ENCODE measurements at regions not wholly inside any gene's neighbourhood (a gene's known extent, or its start where the extent isn't known, plus 50 kb on each side); places are given as distances from the start of the nearest gene placed in this dataset.

DNA sequence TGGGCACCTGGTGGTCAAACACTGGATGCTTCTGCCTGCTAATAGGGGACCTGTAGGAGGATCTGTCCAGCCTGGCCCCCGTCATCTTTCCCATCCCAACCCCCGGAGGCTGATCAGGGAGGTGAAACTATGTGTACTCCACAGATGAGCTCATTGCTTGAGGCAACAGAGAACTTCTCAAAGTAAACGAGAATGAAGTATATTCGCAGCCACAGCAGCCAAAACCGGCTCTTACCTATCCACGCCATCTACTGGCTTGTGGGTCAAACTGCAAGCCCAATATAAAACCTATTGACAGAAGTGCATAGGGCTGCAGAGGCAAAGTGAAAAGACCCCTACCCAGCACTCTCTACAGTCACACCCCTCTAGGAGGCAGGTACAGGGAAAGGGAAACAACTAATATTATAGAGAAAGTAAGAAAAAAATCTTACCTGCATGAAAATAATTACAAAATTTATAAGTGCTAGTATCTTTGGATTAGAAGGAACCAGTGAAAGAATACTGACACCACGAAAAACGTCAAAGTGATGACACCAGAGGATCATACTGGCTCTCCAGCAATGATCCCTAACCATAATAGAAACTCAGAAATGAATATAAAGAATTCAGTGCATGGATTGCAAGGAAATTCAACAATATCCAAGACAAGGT is 973.5 kb downstream of the ANKRD7 start:
- peaks cover 16% of the 10 kb centered on the region for H3K4me1 ChIP-seq (ENCODE audit: insufficient read depth)
- H4K20me1 ChIP-seq (replicated peaks; ENCODE audit: insufficient read depth): no peaks in the 10 kb centered on the region
- H2AFZ ChIP-seq: peak overlapping the region; percentile 19; the same call in 1 of the 2 replicates
- Mint-ChIP-seq H3K27ac (no peak overlapping the region), H3K4me1 (peaks cover 10% of the 10 kb centered on the region), H3K9me3 (no peaks in the 10 kb centered on the region; the same call in 2 of the 3 replicates), H3K36me3 (ENCODE audit: low read depth) (no peaks in the 10 kb centered on the region), H3K27me3 (ENCODE audit: insufficient read depth, low read depth, poor library complexity) (peaks cover 3% of the 10 kb centered on the region), H3K4me3 (no peak overlapping the region)
- no peak overlapping the region for H3K27ac ChIP-seq (ENCODE audit: low read depth)
- no peaks in the 10 kb centered on the region for H3K27me3 ChIP-seq (ENCODE audit: insufficient read depth)
- no peaks in the 10 kb centered on the region for H3K9me2 ChIP-seq (ENCODE audit: insufficient read depth)
- peak; percentile 93 for ATAC-seq
- no peak overlapping the region for H3K4me3 ChIP-seq
- TF ChIP-seq, protein P1, sequence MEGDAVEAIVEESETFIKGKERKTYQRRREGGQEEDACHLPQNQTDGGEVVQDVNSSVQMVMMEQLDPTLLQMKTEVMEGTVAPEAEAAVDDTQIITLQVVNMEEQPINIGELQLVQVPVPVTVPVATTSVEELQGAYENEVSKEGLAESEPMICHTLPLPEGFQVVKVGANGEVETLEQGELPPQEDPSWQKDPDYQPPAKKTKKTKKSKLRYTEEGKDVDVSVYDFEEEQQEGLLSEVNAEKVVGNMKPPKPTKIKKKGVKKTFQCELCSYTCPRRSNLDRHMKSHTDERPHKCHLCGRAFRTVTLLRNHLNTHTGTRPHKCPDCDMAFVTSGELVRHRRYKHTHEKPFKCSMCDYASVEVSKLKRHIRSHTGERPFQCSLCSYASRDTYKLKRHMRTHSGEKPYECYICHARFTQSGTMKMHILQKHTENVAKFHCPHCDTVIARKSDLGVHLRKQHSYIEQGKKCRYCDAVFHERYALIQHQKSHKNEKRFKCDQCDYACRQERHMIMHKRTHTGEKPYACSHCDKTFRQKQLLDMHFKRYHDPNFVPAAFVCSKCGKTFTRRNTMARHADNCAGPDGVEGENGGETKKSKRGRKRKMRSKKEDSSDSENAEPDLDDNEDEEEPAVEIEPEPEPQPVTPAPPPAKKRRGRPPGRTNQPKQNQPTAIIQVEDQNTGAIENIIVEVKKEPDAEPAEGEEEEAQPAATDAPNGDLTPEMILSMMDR (conservative IDR thresholded peaks at IDR 0.05; ENCODE audit: low read depth in 2 of 2): peak; percentile 85 to 90
- TF ChIP-seq ZNF331 (CRISPR knock-in tag; IDR thresholded peaks at IDR 0.05; ENCODE audit: low read depth): no peak
- no peak for TF ChIP-seq POLR2AphosphoS5 (IDR thresholded peaks at IDR 0.05; ENCODE audit: low read depth)
- no peak for TF ChIP-seq JUNB (IDR thresholded peaks at IDR 0.05; ENCODE audit: unreplicated experiment)
- no peak overlapping the region for H3K4me2 ChIP-seq
- DNase-seq (ENCODE audit: low spot score): peak; percentile 88
- H3K79me2 ChIP-seq (replicated peaks; ENCODE audit: insufficient read depth): no peaks in the 10 kb centered on the region
- no peaks in the 10 kb centered on the region for H3F3A ChIP-seq (replicated peaks; ENCODE audit: low read depth)
- no peaks in the 10 kb centered on the region for H3K36me3 ChIP-seq (ENCODE audit: insufficient read depth)

DNA sequence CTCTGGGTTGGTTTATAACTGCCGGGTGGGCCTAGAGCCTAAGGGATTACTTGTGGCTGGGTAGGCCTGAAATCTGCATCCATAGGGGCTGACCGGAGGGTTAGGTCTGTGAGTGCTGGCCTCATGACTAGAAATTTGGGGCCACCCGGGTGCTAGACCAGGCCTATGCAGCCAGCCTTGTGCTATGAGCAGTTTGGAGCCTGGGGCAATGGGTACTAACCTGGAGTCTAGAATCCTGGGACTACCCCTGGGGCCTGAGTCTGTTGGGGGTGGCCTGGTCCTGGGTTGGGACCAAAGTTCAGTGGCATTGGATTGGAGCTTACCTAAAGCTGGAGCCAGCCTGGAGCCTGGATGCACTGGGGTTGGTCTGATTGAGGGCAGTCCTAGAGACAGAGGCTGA is 995.2 kb downstream of the ANKRD7 start:
- Mint-ChIP-seq H3K27me3 (ENCODE audit: insufficient read depth, low read depth, poor library complexity) (no peaks in the 10 kb centered on the region), H3K4me1 (no peaks in the 10 kb centered on the region), H3K27ac (no peak overlapping the region), H3K4me3 (no peak overlapping the region), H3K9me3 (peaks cover 3% of the 10 kb centered on the region; the same call in 1 of the 3 replicates), H3K36me3 (ENCODE audit: low read depth) (no peaks in the 10 kb centered on the region)
- ATAC-seq: no peak
- no peaks in the 10 kb centered on the region for H3K27me3 ChIP-seq (ENCODE audit: insufficient read depth)
- H4K20me1 ChIP-seq (replicated peaks; ENCODE audit: insufficient read depth): no peaks in the 10 kb centered on the region
- no peaks in the 10 kb centered on the region for H3F3A ChIP-seq (replicated peaks; ENCODE audit: low read depth)
- H3K4me1 ChIP-seq (ENCODE audit: insufficient read depth): no peaks in the 10 kb centered on the region
- H3K9me2 ChIP-seq (ENCODE audit: insufficient read depth): 0 out of 2 replicates have a peak, but pooled peaks cover 9% of the 10 kb centered on the region
- no peak overlapping the region for H2AFZ ChIP-seq
- no peak overlapping the region for H3K27ac ChIP-seq (ENCODE audit: low read depth)
- DNase-seq (ENCODE audit: low spot score): no peak
- H3K4me2 ChIP-seq: no peak overlapping the region
- H3K36me3 ChIP-seq (ENCODE audit: insufficient read depth): no peaks in the 10 kb centered on the region
- H3K4me3 ChIP-seq: no peak overlapping the region
- no peaks in the 10 kb centered on the region for H3K79me2 ChIP-seq (replicated peaks; ENCODE audit: insufficient read depth)
- TF ChIP-seq ZNF331 (CRISPR knock-in tag; IDR thresholded peaks at IDR 0.05; ENCODE audit: low read depth) (no peak), NANOG (IDR thresholded peaks at IDR 0.05; ENCODE audit: borderline replicate concordance) (no peak), POLR2AphosphoS5 (IDR thresholded peaks at IDR 0.05; ENCODE audit: low read depth) (no peak), JUNB (IDR thresholded peaks at IDR 0.05; ENCODE audit: unreplicated experiment) (no peak), CREB1 (CRISPR knock-in tag; IDR thresholded peaks at IDR 0.05; ENCODE audit: low read depth) (no peak), ZNF114 (CRISPR knock-in tag; IDR thresholded peaks at IDR 0.05) (no peak), EZH2 (IDR thresholded peaks at IDR 0.05; ENCODE audit: low read depth, unreplicated experiment) (no peak)
- TF ChIP-seq, protein P2, sequence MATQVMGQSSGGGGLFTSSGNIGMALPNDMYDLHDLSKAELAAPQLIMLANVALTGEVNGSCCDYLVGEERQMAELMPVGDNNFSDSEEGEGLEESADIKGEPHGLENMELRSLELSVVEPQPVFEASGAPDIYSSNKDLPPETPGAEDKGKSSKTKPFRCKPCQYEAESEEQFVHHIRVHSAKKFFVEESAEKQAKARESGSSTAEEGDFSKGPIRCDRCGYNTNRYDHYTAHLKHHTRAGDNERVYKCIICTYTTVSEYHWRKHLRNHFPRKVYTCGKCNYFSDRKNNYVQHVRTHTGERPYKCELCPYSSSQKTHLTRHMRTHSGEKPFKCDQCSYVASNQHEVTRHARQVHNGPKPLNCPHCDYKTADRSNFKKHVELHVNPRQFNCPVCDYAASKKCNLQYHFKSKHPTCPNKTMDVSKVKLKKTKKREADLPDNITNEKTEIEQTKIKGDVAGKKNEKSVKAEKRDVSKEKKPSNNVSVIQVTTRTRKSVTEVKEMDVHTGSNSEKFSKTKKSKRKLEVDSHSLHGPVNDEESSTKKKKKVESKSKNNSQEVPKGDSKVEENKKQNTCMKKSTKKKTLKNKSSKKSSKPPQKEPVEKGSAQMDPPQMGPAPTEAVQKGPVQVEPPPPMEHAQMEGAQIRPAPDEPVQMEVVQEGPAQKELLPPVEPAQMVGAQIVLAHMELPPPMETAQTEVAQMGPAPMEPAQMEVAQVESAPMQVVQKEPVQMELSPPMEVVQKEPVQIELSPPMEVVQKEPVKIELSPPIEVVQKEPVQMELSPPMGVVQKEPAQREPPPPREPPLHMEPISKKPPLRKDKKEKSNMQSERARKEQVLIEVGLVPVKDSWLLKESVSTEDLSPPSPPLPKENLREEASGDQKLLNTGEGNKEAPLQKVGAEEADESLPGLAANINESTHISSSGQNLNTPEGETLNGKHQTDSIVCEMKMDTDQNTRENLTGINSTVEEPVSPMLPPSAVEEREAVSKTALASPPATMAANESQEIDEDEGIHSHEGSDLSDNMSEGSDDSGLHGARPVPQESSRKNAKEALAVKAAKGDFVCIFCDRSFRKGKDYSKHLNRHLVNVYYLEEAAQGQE (IDR thresholded peaks at IDR 0.05; ENCODE audit: unreplicated experiment): no peak
- TF ChIP-seq, protein P3, sequence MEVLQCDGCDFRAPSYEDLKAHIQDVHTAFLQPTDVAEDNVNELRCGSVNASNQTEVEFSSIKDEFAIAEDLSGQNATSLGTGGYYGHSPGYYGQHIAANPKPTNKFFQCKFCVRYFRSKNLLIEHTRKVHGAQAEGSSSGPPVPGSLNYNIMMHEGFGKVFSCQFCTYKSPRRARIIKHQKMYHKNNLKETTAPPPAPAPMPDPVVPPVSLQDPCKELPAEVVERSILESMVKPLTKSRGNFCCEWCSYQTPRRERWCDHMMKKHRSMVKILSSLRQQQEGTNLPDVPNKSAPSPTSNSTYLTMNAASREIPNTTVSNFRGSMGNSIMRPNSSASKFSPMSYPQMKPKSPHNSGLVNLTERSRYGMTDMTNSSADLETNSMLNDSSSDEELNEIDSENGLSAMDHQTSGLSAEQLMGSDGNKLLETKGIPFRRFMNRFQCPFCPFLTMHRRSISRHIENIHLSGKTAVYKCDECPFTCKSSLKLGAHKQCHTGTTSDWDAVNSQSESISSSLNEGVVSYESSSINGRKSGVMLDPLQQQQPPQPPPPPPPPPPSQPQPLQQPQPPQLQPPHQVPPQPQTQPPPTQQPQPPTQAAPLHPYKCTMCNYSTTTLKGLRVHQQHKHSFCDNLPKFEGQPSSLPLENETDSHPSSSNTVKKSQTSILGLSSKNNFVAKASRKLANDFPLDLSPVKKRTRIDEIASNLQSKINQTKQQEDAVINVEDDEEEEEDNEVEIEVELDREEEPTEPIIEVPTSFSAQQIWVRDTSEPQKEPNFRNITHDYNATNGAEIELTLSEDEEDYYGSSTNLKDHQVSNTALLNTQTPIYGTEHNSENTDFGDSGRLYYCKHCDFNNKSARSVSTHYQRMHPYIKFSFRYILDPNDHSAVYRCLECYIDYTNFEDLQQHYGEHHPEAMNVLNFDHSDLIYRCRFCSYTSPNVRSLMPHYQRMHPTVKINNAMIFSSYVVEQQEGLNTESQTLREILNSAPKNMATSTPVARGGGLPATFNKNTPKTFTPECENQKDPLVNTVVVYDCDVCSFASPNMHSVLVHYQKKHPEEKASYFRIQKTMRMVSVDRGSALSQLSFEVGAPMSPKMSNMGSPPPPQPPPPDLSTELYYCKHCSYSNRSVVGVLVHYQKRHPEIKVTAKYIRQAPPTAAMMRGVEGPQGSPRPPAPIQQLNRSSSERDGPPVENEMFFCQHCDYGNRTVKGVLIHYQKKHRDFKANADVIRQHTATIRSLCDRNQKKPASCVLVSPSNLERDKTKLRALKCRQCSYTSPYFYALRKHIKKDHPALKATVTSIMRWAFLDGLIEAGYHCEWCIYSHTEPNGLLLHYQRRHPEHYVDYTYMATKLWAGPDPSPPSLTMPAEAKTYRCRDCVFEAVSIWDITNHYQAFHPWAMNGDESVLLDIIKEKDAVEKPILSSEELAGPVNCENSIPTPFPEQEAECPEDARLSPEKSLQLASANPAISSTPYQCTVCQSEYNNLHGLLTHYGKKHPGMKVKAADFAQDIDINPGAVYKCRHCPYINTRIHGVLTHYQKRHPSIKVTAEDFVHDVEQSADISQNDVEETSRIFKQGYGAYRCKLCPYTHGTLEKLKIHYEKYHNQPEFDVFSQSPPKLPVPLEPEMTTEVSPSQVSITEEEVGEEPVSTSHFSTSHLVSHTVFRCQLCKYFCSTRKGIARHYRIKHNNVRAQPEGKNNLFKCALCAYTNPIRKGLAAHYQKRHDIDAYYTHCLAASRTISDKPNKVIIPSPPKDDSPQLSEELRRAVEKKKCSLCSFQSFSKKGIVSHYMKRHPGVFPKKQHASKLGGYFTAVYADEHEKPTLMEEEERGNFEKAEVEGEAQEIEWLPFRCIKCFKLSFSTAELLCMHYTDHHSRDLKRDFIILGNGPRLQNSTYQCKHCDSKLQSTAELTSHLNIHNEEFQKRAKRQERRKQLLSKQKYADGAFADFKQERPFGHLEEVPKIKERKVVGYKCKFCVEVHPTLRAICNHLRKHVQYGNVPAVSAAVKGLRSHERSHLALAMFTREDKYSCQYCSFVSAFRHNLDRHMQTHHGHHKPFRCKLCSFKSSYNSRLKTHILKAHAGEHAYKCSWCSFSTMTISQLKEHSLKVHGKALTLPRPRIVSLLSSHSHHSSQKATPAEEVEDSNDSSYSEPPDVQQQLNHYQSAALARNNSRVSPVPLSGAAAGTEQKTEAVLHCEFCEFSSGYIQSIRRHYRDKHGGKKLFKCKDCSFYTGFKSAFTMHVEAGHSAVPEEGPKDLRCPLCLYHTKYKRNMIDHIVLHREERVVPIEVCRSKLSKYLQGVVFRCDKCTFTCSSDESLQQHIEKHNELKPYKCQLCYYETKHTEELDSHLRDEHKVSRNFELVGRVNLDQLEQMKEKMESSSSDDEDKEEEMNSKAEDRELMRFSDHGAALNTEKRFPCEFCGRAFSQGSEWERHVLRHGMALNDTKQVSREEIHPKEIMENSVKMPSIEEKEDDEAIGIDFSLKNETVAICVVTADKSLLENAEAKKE (CRISPR knock-in tag; IDR thresholded peaks at IDR 0.05): no peak

All from GM23338 (cell line).